HG03039 (cell line): ENCODE measurements at regions not wholly inside any gene's neighbourhood (a gene's known extent, or its start where the extent isn't known, plus 50 kb on each side); places are given as distances from the start of the nearest gene placed in this dataset.

ENCODE experiments used
- ATAC-seq: cut with Tn5 transposase; IDR thresholded peaks from one replicate; pipeline ENCODE4 v1.9.1; 2021; ENCODE audit warnings: mild to moderate bottlenecking, moderate library complexity; ENCODE audit not compliant: unreplicated experiment

DNA sequence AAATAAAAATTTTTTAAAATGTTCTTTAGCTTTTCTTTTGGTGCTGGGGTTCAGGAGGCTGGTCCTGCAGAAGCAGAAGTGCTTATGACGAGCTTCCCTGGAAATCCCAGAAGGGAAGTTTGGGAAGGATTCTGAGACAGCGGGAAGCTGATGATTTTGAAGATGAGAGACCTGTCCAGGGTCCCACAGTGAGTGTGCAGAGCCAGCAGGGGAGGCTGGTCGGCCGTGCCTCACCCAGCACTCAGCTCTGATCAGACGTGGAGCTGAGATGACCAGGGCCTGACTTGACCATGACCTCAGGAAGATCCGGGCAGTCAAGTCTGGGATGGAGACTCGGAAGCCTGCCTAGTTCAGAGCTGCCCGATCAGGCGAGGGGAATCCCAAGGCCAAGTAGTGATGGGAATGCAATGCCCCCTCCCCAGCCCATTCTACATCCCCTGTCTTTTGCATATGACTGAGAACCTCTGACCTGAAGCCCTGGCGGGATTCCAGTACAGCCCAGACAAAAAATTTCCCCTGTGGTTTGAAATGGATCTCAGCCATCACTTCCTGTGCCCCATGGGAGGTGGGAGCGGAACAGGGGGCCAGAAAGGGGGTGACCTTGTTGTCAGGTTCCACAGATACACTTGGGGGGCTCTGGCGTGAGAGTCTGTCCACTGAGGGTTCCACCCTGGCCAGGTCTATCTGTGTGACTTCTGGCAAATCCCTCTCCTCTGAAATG, 96.8 kb upstream of the RUNX3 start:
- no peak for ATAC-seq

DNA sequence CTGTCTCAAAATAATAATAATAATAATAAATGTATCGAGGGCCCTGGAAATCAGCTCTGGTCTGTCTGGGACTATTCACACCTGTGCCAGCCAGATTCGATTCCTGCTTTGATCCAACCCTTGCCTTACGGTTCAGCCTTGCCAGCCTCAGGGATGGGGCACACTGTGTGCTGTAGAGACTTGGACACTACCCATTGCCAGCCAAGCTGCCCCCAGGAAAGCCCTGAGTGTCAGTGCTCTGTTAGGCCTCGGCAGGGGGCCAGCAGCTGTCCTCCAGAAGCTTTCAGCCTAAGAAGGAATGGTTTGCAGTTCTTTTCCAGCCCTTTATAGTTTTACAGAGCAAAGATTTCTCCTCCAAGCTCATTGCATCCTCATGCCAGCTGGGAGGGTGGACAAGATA, 96.2 kb upstream of the RUNX3 start:
- no peak for ATAC-seq

DNA sequence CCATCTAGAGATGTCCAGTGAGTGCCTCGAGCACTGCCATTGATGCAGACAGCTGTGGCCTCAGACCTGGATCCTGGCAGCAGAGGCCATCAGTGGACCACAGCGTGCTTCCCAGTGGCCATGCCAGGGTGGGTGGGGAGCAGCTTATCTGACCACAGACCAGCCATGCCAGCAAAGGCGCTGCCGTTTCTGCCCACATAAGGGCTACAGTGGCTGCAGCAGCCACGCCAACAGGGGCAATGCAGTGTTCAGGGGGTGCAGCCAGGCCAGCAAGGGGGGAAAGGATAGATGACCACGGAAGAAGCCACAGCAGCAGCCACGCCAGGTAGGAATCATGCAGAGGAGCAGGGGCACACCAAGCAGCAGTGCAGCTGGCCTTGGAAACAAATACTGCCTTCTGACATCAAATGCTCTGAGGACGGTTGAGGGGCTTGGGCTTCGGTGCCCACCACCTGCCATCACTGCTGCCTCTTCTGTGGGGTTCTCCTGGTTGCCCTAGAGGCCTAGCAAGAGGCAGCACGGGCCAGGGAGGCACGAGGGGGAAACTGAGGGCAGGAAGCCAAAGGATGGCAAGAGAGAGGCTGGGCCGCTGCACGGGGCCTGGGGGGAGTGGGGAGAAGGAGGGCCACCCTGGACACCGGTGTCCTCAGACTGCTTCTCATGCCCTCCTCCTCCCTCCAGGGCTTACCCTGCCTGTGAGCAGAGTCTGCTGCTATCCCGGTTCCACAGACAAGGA, 94.7 kb upstream of the RUNX3 start:
- no peak for ATAC-seq

DNA sequence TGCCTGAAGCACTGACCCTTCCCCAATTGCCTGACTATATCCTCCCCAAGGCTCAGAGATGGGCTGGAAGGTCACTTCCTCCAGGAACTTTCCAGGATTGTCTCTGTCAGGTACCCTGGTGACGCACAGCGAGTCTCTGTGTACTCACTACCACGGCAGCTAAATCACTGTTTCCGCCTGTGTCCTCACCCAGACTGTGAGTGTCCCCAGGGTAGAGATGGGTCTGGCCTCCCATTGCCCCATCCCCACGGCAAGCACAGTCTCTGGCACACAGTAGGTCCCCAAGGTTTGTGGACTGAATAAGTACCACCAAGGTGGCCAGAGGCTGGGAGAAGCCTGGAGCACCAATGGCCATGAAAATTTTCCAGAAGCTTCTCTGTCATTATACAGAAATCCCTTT, 93.8 kb upstream of the RUNX3 start:
- no peak for ATAC-seq

DNA sequence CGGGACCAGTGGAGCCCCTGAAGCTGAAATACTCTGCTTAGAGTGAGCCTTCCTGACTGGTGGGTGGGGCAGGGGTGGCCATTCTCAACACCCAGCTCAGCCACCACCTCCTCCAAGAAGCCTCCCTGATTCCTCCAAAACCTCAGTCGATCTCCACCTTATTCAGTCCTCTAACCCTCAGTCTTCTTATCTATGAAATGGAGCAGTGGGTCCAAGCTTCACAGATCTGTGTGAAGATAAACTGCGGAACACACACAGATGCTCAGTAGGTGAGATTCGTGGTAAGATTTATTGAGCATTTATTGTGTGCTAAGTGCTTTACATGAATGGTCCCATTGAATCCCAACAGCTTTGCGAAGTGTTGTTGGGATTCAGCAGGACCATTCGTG, 93.1 kb upstream of the RUNX3 start:
- ATAC-seq, result no peak

DNA sequence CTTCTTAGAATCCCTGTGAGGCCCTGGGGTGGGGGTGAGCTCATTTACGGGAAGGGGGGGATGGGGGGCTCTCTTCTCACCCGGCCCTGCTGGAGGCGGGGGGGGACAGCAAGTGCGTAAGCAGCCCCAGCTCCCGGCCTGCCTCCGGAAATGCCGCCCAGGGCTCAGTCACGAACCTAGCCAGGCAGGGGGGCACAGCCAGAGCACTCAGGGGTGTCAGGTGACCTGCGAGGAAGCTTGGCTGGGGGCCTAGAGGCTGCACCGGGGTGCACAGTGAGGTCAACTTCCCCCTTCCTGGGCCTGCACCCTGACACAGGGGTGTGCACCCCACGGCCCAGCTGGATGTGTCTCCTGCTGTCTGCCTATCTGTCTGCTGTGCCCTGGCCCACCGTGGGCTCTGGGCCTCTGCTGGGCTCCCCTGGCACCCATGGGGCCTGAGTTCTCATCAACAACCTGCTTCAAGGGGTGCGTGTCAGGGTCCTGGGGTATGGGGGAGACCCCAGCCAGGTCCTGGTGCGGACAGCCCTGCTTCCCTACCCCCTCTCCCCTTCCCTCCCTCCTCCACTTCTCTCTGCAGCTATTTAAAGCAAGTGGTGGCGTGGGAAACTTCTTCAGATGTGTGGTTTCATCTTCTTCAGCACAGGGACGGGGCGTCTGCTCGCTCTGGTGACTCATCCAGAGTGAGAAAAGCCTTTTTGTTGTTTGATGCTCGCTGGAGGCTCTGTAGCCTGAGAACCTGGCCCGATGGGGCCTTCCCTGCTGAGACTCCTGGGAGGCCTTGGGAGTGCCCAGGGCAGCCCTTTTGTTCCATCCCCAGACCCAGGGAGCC, 92.5 kb upstream of the RUNX3 start:
- peak; percentile 63 for ATAC-seq

DNA sequence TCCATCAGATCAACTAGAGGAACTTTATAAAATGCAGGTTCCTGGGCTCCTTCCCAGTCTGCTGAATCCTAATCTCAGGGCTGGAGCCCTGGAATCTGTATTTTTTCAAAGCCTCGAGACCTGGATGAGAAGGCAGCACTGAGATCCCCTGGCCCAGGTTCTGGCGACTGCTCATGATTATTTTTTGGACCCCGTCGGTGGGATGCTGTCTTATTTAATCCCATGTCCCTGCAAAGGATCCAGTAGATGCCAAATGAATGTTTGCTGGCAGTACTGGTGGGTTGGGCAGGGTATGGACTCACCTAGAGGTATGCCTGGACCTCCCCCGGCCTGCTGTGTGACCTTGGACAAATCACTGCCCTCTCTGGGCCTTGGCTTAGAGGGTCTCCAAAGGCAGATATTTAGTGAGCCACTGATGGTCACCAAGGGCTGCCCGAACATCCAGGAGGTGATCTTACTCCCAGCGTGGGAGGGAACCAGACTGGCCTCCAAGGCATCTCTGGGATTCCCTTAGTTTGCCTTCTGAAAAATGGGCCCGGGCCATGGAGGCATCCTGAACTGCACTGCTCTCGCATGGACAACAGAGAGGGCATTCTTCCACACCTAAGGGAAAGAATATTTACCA, 91.6 kb upstream of the RUNX3 start:
- ATAC-seq, result no peak

DNA sequence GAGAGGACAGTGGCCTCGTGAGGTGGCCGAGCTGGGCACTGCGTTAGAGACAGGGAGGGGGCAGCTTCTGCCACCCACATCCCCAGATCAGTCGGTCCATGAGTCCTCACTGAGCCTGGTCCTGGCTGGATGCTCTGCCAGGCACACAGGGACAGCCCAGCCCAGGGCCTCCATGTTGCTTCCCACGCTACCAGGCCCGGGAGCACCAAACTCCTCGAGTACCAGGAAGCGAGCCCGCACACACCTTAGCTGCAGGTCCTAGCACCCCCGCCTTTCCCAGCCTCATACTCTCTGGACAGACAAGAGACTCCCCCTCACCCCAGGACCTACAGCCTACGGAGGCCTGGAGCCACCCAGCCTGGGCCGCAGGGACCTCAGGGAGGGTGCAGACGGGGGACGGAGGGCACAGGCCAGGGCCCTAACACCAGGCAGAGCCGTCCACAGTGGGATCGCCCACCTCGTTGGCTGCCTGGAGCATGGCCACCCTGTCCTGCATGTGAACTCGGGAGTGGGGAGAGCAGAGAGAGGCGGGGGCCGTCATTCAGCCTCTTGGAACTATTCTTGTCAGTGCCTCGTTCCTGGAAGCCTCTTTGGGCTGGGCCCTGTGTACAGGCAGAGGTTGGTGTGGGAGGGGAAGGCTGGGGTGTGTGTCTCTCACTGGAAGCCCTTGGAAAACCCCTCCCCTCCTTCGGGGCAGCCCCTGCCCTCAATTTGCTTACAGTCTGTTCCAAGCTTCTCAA, 90.9 kb upstream of the RUNX3 start:
- no peak for ATAC-seq

DNA sequence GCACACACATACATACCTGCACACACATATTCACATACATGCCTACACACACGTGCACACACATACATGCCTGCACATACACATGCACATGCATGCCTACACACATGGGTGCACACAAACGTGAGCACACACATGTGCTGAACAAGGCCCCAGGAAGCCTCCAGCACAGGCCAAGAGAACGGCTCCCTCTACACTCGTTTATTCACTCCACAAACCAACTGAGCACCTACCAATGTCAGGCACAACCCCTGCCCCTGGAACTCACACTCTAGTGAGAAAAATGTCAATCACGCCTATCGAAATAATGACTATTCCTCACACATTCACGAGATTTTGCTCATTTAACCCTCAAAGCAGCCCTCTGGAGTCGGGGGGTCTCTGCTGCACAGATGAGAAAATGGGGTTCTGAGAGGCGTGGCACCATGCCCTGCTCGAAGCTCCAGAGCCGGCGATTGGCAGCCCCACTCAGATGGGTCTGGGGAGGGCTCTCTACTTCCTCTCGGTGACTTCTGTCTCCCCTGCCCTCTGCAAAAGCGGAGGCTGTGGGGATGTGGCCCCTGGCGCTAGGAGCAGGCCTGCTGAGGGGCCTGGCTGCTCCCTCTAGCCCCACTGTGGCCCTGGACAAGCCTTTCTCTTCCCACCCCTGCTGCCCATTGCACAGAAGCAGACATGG, 90.2 kb upstream of the RUNX3 start:
- no peak for ATAC-seq

DNA sequence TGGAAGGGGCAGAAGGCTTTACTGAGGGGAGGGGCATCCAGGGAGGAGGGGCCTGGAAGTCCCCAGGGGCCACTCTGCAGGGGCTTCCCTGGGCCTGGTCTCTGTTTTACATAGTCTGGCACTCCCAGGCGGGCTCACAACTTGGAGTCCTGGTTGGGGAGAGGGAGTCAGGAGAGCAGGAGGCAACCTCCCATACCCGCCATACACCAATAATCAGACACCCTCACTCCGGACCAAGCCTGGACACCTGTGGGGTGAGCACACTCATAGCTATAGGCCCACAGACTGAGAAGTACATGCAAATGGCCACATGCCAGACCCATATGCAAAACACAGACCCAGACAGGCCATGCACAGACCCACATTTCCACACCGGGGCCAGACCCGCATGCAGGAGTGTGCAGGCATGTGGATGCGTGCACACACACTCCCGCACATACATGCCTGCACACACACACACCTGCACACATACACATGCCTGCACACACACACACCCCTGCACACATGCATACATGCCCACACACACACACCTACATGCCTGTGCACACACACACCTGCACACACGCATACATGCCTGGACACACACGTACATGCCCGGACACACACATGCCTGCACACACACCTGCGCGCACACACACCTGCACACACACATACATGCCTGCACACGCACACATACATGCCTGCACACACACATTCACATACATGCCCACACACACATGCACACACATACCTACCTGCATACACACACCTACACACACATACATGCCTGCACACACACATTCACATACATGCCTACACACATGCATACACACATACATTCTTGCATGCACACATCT, 89.5 kb upstream of the RUNX3 start:
- peak; percentile 32 for ATAC-seq

DNA sequence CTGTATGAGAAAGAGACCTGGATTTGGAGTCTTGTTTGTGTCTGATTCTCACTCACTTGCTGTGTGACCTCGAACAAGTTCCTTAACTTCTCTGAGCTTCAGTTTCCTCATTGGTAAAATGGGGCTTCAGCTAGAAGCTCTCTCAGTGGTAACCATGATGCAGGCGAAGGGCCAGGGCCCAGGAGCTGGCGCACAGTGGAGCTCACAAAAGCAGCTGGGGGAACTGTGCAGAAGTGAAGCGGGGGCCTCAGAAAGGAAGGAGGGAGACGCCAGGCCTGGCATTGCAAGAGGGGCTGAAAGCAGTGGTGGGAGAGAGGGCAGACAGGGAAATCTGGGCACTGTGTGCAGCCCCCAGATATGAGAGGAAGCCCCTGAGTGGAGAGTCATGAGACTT, 88.9 kb upstream of the RUNX3 start:
- ATAC-seq, result no peak

DNA sequence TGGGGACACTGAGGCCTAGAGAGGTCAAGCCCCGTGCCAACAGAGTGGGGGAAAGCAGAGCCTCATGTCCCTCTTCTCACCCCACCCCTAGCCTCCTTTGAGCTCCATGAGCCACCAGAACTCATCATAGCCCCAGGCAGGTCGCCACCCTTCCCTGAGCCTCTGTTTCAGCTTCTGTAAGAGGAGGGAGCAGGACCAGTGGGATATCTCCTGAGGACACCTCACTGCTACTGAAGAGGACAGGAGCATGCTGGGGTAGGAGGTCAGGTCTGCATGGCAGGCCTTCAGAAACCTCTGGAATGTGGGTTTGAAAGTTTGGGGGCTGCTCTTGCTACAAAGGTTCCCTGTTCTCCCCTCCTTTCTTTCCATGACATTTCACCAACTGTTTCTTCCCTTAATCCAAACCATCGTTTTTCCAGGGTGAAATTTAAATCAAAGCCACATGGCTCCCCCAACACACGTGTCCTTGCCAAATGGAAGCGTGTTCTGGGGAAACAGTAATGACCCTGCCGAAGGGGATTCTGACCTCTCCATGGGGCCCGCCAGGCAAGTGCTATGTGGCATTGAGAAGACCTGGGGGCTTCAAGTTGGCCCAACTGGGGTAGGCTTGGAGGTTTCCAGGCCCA, 88.1 kb upstream of the RUNX3 start:
- ATAC-seq, result no peak

DNA sequence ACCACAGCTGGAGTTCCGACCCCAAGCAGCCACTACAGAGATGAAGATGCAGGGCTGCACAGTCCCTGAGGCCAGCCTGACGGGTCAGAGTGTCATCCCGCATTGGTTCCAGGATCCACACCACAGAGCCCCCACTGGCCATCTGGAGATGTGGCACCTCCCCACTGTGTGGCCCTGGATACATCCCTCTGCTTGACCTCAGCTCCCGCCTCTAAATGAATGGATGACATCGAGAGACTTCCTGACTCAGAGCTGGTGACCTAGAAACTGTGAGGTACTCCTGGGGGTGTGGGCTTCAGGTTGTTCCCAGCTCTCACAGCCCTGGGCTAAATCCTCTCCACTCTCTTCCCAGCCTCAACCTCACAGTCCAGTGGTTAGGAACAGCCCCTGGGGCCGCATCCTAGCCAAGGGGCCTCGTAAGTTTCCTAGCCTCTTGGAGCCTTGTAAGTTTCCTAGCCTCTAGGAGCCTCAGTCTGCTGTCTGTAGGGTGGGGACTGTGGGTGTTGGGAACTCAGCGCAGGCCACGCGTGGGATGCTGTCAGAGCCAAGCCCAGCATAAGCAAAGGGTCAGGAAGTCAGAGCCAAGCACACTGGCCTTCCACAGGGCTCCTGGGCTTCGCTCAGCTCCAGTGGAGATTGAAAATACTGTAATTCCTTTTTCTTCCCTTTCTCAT, 87.5 kb upstream of the RUNX3 start:
- ATAC-seq, result no peak

DNA sequence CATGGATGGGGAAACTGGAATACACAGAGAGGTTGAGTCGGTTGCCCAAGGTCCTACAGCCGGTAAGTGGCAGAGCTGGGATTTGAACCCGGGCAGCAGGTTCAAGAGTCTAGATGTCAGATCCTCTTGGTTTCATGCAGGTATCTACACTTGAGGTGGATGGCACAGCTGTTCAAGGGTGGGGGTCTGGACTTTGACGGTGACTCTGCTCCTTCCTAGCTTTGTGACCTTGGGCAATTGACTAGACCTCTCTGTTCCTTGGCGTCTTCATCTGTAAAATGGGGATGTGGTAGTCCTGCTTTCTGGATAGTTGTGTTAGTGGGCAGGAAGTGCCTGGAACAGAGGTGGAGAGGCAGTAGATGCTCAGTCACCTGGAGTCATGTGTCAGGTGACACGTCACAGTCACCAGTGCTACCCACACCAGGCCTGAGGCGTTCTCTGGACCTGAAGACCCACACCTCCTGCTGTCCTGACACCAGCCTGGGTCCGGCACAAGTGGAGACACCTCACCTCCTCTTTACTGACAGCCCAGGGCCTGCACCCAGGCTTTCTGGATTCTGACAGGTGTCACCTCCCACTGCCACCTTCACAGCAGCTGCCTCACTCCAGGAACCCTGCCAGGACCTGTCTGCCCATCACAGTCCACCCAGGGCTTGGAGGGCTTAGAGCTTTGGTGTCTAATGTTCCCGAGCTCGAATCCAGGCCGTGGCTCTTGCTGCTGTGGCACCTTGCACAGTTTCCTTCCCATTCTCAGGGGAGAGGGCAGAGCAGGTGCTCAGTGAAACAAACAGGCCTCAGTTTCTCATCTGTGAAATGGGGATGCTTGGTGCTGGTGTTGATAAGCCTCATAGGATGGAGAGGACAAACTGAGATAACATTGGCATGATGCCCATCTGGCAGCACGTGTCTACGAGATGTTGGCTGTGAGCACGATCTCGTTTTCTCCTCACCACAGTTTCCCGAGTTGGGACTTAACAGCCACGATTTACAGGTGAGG, 83.2 kb upstream of the RUNX3 start:
- no peak for ATAC-seq

DNA sequence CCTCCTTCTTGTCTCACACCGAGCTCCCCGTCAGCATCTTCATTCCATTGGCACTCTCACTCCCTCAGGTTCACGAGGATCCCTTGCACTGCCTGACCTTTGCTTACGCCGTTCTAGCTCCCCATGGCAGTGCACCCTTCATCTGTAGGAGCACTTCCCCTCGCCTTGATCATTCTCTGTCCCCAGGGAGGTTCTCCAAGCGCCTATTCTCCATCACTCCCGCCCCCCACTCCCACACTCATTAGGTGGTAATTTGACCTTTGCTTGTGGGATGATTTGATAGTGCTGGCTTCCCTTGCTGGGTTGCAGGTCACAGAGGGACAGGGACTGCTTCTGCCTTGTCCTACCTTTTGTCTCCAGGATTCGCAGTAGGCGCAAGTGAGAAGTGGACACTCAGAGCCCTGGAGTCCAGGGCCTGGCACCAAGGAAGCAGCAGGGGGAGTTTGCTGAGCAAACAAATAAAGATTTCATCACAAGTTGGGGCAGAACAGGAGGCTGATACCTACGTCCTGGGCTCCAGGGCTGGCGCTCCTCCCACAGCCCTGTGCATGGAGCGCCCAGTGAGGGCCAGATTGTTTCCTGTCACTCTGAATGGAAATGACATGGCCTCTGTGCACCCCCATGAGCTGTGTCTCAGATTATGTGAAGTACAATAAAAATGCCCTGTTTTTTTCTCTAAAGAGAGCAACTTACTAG, 82.0 kb upstream of the RUNX3 start:
- no peak for ATAC-seq

DNA sequence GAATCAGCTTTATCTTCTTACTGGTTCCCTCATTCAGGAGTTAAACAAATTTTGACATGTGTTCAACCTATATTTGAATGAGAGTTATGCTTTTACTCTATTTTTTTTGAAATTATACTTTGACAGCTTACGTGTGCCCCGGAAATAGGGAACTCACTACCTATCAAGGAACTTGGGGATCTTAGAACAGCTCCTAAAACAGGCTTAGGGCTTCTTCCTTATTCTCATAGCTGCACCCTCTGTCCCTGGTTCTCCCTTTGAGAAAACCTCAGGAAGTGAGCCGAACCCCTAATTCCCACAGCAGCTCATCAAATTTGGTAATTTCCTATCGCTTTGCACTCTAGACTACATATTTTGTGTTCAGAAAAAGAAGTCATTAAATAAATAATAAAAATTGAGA, 81.2 kb upstream of the RUNX3 start:
- ATAC-seq, result no peak
